Tibial nerve (tissue), 4 donors: ENCODE measurements at regions not wholly inside any gene's neighbourhood (a gene's known extent, or its start where the extent isn't known, plus 50 kb on each side); places are given as distances from the start of the nearest gene placed in this dataset.
A peak's percentile ranks its signal among the peaks of the same experiment; 100 is the strongest.

ENCODE experiments used
- DNase-seq, 2 donors: peaks; one replicate each; pipeline ENCODE4 v3.0.0-alpha.2; 2019; ENCODE audit warnings: low spot score in 2 of 2
- H3K27ac ChIP-seq, 4 donors: fragments of 200-600 bp; sonication (generic) in 3 of 4; one replicate each; pipeline ENCODE4 v1.5.1; 2017 to 2019; ENCODE audit warnings: mild to moderate bottlenecking in 1 of 4
- H3K27me3 ChIP-seq, 2 donors: fragments of 200-600 bp; sonication (generic) in 1 of 2; one replicate each; pipeline versions ENCODE4 v1.5.1 to v1.6.0; 2017 to 2019
- H3K36me3 ChIP-seq, 3 donors: fragments of 200-600 bp; sonication (generic); one replicate each; pipeline ENCODE4 v1.5.1; 2018 to 2019
- H3K4me1 ChIP-seq, 4 donors: fragments of 200-600 bp; sonication (generic) in 3 of 4; one replicate each; pipeline ENCODE4 v1.5.1; 2017 to 2019
- H3K4me3 ChIP-seq, 4 donors: fragments of 200-600 bp; sonication (generic) in 3 of 4; one replicate each; pipeline ENCODE4 v1.5.1; 2017 to 2019; ENCODE audit warnings: mild to moderate bottlenecking in 1 of 4, moderate library complexity in 1 of 4
- H3K9me3 ChIP-seq, 4 donors: fragments of 200-600 bp; sonication (generic) in 3 of 4; one replicate each; pipeline ENCODE4 v1.5.1; 2017 to 2019
- CTCF ChIP-seq, 5 experiments: fragments of 200-600 bp in 3 of 5; fragments of 450-650 bp in 2 of 5; sonication (generic) in 3 of 5; IDR thresholded peaks; one replicate each; pipeline ENCODE4 v1.5.1; 2016 to 2019; ENCODE audit warnings: antibody characterized with exemption in 5 of 5, mild to moderate bottlenecking in 3 of 5, moderate library complexity in 2 of 5
- EP300 ChIP-seq, 2 donors: sonication (generic); formaldehyde crosslinking; IDR thresholded peaks; one replicate each; pipeline ENCODE4 v1.6.1; 2017; ENCODE audit warnings: antibody characterized with exemption in 2 of 2, mild to moderate bottlenecking in 1 of 2
- POLR2A ChIP-seq, 2 donors: fragments of 450-650 bp; IDR thresholded peaks; one replicate each; pipeline ENCODE4 v1.6.1; 2017; ENCODE audit warnings: antibody characterized with exemption in 2 of 2, mild to moderate bottlenecking in 2 of 2, moderate library complexity in 2 of 2
- WGBS, 2 donors: methylation state at CpG; one replicate each; pipeline ENCODE4 v1.1.5; 2018; 5-methylcytosine and 5-hydroxymethylcytosine counted together

DNA sequence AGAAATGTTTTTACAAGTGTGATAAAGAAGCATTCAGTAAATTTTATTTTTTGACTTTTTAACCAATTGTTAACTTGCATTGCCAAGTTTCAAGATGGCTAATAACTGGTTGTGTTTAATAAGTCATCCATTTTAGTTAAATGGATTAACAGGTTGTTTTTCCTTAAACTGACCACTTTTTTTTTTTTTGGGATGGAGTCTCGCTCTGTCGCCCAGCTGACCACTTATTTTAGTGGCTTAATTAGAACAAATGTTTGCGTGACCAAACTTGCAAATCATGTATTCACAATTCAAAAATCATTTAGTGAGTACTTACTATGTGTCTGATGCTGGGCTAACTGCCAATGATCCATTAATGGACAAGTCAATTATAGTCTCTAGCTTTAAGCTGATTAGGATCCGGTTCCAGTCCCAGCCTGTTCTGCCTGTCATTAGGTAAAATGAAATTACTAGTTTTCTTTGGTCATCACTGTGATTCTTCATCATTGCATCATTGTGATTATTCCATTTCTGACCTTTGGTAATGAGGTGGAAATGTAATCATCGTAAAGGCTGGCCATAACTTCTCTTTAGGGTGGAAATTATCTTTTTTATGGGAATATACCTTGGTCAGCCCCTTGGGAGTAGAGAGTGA is 729.2 kb upstream of the MARCKS start:
- WGBS, 2 donors, result 95 to 96% methylated on average over 5 of the region's 5 CpGs
- Histone ChIP-seq H3K9me3 (no peaks in the 10 kb centered on the region), H3K4me1 (peaks cover 0 to 10% (median 0%) of the 10 kb centered on the region in 4 donors), H3K36me3 (no peaks in the 10 kb centered on the region), H3K4me3 (no peak overlapping the region), H3K27me3 (no peaks in the 10 kb centered on the region), H3K27ac (no peak overlapping the region)
- no peak for DNase-seq
- no peak for TF ChIP-seq CTCF (IDR thresholded peaks at IDR 0.05)
- TF ChIP-seq EP300 (IDR thresholded peaks at IDR 0.05), result no peak
- no peak for TF ChIP-seq POLR2A (IDR thresholded peaks at IDR 0.05)

DNA sequence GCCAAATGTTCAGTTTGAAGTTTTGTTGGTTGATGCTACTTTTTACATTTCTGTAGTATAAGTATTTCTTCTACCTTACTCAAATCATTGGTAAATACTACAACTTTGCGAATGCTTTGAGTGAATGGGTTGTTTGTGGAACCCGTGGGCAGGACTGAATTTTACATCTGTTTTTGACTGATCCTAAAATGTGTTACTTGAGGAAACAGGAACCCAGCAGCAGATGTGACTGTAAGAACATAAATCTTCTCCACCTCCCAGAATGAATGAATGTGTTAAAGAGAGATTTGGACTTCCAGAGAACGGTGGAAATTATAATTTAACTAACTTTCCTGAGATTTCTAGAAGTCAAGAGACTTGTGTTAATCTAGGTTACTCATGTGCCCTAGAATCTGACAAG is 728.5 kb upstream of the MARCKS start:
- H3K9me3 ChIP-seq, result no peaks in the 10 kb centered on the region
- DNase-seq, result no peak
- H3K4me3 ChIP-seq, result no peak overlapping the region
- no peak overlapping the region for H3K27ac ChIP-seq
- 72 to 79% methylated on average over 3 of the region's 3 CpGs for WGBS, 2 donors
- no peaks in the 10 kb centered on the region for H3K36me3 ChIP-seq
- TF ChIP-seq EP300 (IDR thresholded peaks at IDR 0.05) (no peak), POLR2A (IDR thresholded peaks at IDR 0.05) (no peak), CTCF (IDR thresholded peaks at IDR 0.05) (no peak)
- peaks cover 0 to 9% (median 0%) of the 10 kb centered on the region in 4 donors for H3K4me1 ChIP-seq
- H3K27me3 ChIP-seq, result no peaks in the 10 kb centered on the region

DNA sequence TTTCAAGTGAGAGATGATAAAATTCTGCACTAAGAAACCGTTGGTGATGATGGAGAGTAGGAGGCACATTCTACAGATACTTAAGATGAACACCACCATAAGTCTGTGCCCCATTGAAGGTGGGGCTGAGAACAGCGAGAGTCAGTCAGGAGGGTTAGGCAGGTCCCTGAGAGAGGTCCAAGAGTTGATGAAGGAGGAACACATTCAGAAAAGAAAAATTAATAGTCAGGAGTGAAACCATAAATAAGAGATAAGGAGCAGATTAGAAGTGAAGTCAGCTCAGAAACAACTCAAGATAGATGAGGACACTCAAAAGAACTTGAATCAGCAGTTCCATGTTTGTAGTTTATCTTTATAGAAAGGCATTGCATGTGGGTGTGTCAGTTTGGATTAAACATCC is 727.2 kb upstream of the MARCKS start:
- no peak for DNase-seq
- H3K27ac ChIP-seq, result no peak overlapping the region
- WGBS, 2 donors, result 79 to 82% methylated on average over 2 of the region's 2 CpGs
- no peaks in the 10 kb centered on the region for H3K27me3 ChIP-seq
- no peaks in the 10 kb centered on the region for H3K9me3 ChIP-seq
- no peak overlapping the region for H3K4me3 ChIP-seq
- peaks cover 0 to 9% (median 0%) of the 10 kb centered on the region in 4 donors for H3K4me1 ChIP-seq
- TF ChIP-seq POLR2A (IDR thresholded peaks at IDR 0.05) (no peak), CTCF (IDR thresholded peaks at IDR 0.05) (no peak), EP300 (IDR thresholded peaks at IDR 0.05) (no peak)
- H3K36me3 ChIP-seq, result no peaks in the 10 kb centered on the region

DNA sequence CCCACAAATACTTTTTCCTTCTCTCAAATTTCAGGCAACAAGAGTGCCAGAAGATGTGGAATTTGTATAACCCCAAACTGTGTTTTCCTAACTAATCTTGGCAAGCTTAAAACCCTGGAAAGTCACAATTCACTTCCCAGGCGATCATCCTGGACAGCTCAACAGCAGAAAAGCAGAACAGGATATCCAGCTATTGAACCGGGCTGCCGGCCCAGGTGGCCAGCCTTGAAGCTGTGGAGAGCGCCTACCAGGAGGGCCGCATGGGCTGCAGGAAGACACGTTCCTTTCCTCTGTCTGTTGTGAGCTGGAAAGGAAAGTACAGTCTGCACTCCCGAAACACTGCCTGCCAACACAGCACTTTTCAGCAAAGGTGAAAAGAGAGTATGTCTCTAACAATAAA is 719.7 kb upstream of the MARCKS start:
- H3K4me1 ChIP-seq, result peaks cover 0 to 9% (median 0%) of the 10 kb centered on the region in 4 donors
- H3K27me3 ChIP-seq, result no peaks in the 10 kb centered on the region
- H3K4me3 ChIP-seq, result no peak overlapping the region
- H3K9me3 ChIP-seq, result no peaks in the 10 kb centered on the region
- no peaks in the 10 kb centered on the region for H3K36me3 ChIP-seq
- no peak overlapping the region for H3K27ac ChIP-seq
- WGBS, 2 donors, result 32 to 47% methylated on average over 7 of the region's 7 CpGs
- no peak for TF ChIP-seq POLR2A (IDR thresholded peaks at IDR 0.05)
- no peak for TF ChIP-seq EP300 (IDR thresholded peaks at IDR 0.05)
- TF ChIP-seq CTCF (IDR thresholded peaks at IDR 0.05), result no peak
- peak in 1 of 2 donors; percentile 17 for DNase-seq

- no peak for DNase-seq
- TF ChIP-seq CTCF (IDR thresholded peaks at IDR 0.05), result no peak
- no peak for TF ChIP-seq POLR2A (IDR thresholded peaks at IDR 0.05)
- TF ChIP-seq EP300 (IDR thresholded peaks at IDR 0.05), result no peak
- Histone ChIP-seq H3K9me3 (no peaks in the 10 kb centered on the region), H3K36me3 (no peaks in the 10 kb centered on the region), H3K4me3 (no peak overlapping the region), H3K27me3 (no peaks in the 10 kb centered on the region), H3K4me1 (peaks cover 0 to 9% (median 0%) of the 10 kb centered on the region in 4 donors), H3K27ac (no peak overlapping the region)
- WGBS, 2 donors, result 70 to 83% methylated on average over 2 of the region's 2 CpGs
These were observed 716.4 kb upstream of the MARCKS start for GRCh38 chr6:113140721-113141120.
